ENCODE measurements at regions not wholly inside any gene's neighbourhood (a gene's known extent, or its start where the extent isn't known, plus 50 kb on each side); places are given as distances from the start of the nearest gene placed in this dataset.

GRCh38 chr17:63358111-63358839 lies 87.8 kb downstream of the CYB561 start:
- no peak for TF ChIP-seq CTCF (IDR thresholded peaks at IDR 0.05)

- TF ChIP-seq CTCF (IDR thresholded peaks at IDR 0.05) = no peak
Observed at GRCh38 chr17:63358956-63359355, 87.2 kb downstream of the CYB561 start.

- no peak for TF ChIP-seq CTCF (IDR thresholded peaks at IDR 0.05)
Observed at GRCh38 chr17:63361182-63361581, 84.9 kb downstream of the CYB561 start.

GRCh38 chr17:63362115-63362514 lies 84.0 kb downstream of the CYB561 start:
- TF ChIP-seq CTCF (IDR thresholded peaks at IDR 0.05) = no peak

- no peak for TF ChIP-seq CTCF (IDR thresholded peaks at IDR 0.05)
Observed at GRCh38 chr17:63364387-63364786, 81.7 kb downstream of the CYB561 start.

GRCh38 chr17:63364944-63365343 lies 81.2 kb downstream of the CYB561 start:
- TF ChIP-seq CTCF (IDR thresholded peaks at IDR 0.05) = no peak

GRCh38 chr17:63365366-63366240 lies 80.5 kb downstream of the CYB561 start:
- no peak for TF ChIP-seq CTCF (IDR thresholded peaks at IDR 0.05)

Data from LNCAP (cell line).